Ishikawa (cell line): ENCODE measurements at regions not wholly inside any gene's neighbourhood (a gene's known extent, or its start where the extent isn't known, plus 50 kb on each side); places are given as distances from the start of the nearest gene placed in this dataset.

ENCODE experiments used
- CREB1 ChIP-seq: IDR thresholded peaks from 2 replicates; pipeline ENCODE4 v1.6.1; 2012; ENCODE audit warnings: low read depth
- EGR1 ChIP-seq: IDR thresholded peaks from 2 replicates; pipeline ENCODE4 v1.6.1; 2012
- EP300 ChIP-seq: IDR thresholded peaks from 2 replicates; pipeline ENCODE4 v1.6.1; 2012; ENCODE audit warnings: borderline replicate concordance
- FOXM1 ChIP-seq: IDR thresholded peaks from 2 replicates; pipeline ENCODE4 v1.6.1; 2012; ENCODE audit warnings: low read depth, borderline replicate concordance
- MAX ChIP-seq: IDR thresholded peaks from 2 replicates; pipeline ENCODE4 v1.6.1; 2012
- NFIC ChIP-seq: IDR thresholded peaks from 2 replicates; pipeline ENCODE4 v1.6.1; 2012
- RAD21 ChIP-seq: IDR thresholded peaks from 2 replicates; pipeline ENCODE4 v1.6.1; 2012; ENCODE audit warnings: low read depth
- TAF1 ChIP-seq: IDR thresholded peaks from 2 replicates; pipeline ENCODE4 v1.6.1; 2012; ENCODE audit warnings: low read depth, mild to moderate bottlenecking
- TCF12 ChIP-seq: IDR thresholded peaks from 2 replicates; pipeline ENCODE4 v1.6.1; 2012; ENCODE audit warnings: low read depth
- TEAD4 ChIP-seq: IDR thresholded peaks from 2 replicates; pipeline ENCODE4 v1.6.1; 2012
- YY1 ChIP-seq: IDR thresholded peaks from 2 replicates; pipeline ENCODE4 v1.6.1; 2012; ENCODE audit warnings: low read depth
- ZBTB7A ChIP-seq: IDR thresholded peaks from 2 replicates; pipeline ENCODE4 v1.6.1; 2012; ENCODE audit warnings: low read depth
- TF ChIP-seq, protein P1 (sequence below): IDR thresholded peaks from 2 replicates; pipeline ENCODE4 v1.6.1; 2012; ENCODE audit warnings: low read depth, mild to moderate bottlenecking

- TF ChIP-seq CREB1 (no peak), EGR1 (no peak), TEAD4 (no peak), EP300 (no peak), TAF1 (no peak), YY1 (no peak), MAX (no peak), RAD21 (no peak), FOXM1 (no peak), TCF12 (no peak), NFIC (no peak), ZBTB7A (no peak)
- TF ChIP-seq, protein P1, sequence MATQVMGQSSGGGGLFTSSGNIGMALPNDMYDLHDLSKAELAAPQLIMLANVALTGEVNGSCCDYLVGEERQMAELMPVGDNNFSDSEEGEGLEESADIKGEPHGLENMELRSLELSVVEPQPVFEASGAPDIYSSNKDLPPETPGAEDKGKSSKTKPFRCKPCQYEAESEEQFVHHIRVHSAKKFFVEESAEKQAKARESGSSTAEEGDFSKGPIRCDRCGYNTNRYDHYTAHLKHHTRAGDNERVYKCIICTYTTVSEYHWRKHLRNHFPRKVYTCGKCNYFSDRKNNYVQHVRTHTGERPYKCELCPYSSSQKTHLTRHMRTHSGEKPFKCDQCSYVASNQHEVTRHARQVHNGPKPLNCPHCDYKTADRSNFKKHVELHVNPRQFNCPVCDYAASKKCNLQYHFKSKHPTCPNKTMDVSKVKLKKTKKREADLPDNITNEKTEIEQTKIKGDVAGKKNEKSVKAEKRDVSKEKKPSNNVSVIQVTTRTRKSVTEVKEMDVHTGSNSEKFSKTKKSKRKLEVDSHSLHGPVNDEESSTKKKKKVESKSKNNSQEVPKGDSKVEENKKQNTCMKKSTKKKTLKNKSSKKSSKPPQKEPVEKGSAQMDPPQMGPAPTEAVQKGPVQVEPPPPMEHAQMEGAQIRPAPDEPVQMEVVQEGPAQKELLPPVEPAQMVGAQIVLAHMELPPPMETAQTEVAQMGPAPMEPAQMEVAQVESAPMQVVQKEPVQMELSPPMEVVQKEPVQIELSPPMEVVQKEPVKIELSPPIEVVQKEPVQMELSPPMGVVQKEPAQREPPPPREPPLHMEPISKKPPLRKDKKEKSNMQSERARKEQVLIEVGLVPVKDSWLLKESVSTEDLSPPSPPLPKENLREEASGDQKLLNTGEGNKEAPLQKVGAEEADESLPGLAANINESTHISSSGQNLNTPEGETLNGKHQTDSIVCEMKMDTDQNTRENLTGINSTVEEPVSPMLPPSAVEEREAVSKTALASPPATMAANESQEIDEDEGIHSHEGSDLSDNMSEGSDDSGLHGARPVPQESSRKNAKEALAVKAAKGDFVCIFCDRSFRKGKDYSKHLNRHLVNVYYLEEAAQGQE, result no peak
Observed at GRCh38 chr17:77045441-77046041, 95.2 kb upstream of the SEC14L1 start.
